ENCODE measurements at regions not wholly inside any gene's neighbourhood (a gene's known extent, or its start where the extent isn't known, plus 50 kb on each side); places are given as distances from the start of the nearest gene placed in this dataset.

DNA sequence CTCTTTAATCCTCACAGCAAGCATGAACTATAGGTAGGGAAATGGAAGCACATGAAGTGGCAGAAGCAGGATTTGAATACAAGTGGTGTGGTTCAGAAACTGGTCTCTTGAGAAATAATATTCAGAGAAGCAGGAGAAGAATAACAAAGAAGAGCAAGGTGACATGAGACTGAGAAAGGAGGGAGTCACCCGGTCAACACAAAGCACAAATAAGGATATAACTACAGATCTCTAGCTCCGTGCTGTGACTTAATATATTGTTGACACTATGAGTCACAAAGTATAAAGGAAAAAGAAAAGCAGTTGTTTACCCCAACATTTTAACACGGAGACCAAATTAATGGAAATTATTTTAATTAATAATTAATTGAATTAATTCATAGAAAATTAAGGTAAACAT is 204.5 kb downstream of the CPE start:
- ChIA-PET POLR2A (no interaction called here), CTCF (no interaction called here)
- DNase-seq (ENCODE audit: low spot score) (no peak), ATAC-seq (no peak)
- no peaks in the 10 kb centered on the region; the same call in 1 of the 2 replicates for H3K9me3 Mint-ChIP-seq
- no peak for TF ChIP-seq ELF4 (CRISPR knock-in tag; IDR thresholded peaks at IDR 0.05; ENCODE audit: low read depth)
- TF ChIP-seq ESRRA (CRISPR knock-in tag; IDR thresholded peaks at IDR 0.05; ENCODE audit: borderline replicate concordance): no peak
- TF ChIP-seq, protein P1, sequence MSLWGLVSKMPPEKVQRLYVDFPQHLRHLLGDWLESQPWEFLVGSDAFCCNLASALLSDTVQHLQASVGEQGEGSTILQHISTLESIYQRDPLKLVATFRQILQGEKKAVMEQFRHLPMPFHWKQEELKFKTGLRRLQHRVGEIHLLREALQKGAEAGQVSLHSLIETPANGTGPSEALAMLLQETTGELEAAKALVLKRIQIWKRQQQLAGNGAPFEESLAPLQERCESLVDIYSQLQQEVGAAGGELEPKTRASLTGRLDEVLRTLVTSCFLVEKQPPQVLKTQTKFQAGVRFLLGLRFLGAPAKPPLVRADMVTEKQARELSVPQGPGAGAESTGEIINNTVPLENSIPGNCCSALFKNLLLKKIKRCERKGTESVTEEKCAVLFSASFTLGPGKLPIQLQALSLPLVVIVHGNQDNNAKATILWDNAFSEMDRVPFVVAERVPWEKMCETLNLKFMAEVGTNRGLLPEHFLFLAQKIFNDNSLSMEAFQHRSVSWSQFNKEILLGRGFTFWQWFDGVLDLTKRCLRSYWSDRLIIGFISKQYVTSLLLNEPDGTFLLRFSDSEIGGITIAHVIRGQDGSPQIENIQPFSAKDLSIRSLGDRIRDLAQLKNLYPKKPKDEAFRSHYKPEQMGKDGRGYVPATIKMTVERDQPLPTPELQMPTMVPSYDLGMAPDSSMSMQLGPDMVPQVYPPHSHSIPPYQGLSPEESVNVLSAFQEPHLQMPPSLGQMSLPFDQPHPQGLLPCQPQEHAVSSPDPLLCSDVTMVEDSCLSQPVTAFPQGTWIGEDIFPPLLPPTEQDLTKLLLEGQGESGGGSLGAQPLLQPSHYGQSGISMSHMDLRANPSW (CRISPR knock-in tag; conservative IDR thresholded peaks at IDR 0.05; ENCODE audit: low read depth): no peak
- TF ChIP-seq TEAD4 (CRISPR knock-in tag; IDR thresholded peaks at IDR 0.05): no peak
- no peak for TF ChIP-seq GRHL2 (CRISPR knock-in tag; IDR thresholded peaks at IDR 0.05; ENCODE audit: insufficient replicate concordance, severe bottlenecking)
- TF ChIP-seq, protein P2, sequence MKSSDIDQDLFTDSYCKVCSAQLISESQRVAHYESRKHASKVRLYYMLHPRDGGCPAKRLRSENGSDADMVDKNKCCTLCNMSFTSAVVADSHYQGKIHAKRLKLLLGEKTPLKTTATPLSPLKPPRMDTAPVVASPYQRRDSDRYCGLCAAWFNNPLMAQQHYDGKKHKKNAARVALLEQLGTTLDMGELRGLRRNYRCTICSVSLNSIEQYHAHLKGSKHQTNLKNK (CRISPR knock-in tag; IDR thresholded peaks at IDR 0.05): no peak
- TF ChIP-seq NR1H2 (CRISPR knock-in tag; IDR thresholded peaks at IDR 0.05): no peak
- no peak for TF ChIP-seq CREM (CRISPR knock-in tag; IDR thresholded peaks at IDR 0.05)
- no peak for TF ChIP-seq EMX1 (CRISPR knock-in tag; IDR thresholded peaks at IDR 0.05)
- H3K36me3 Mint-ChIP-seq: no peaks in the 10 kb centered on the region
- no peaks in the 10 kb centered on the region for H3K4me1 Mint-ChIP-seq
- H3K27ac Mint-ChIP-seq: no peak overlapping the region
- H3K27me3 Mint-ChIP-seq (ENCODE audit: low read depth): no peaks in the 10 kb centered on the region
- H3K4me3 Mint-ChIP-seq: no peak overlapping the region

DNA sequence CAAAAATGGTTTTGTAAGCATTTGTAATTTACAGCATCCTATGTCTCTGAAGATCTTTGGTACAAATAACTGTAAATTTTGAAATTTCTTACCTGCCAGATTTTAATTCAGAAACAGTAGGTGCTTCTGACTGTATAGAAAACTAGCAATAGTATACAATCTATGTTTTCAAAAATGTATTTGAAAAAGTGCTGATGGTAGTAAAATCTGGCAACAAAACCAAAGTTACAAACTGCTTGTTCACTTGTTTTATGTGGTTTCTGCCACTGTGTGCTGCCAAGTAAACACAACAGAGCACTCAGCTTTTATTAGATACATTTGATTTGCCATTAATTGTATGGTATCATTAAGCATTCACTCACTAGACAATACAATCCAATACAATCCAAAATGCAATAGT is 206.1 kb downstream of the CPE start:
- Mint-ChIP-seq H3K36me3 (no peaks in the 10 kb centered on the region), H3K9me3 (peaks cover under 1% of the 10 kb centered on the region), H3K4me3 (no peak overlapping the region), H3K27me3 (ENCODE audit: low read depth) (no peaks in the 10 kb centered on the region), H3K4me1 (peaks cover 7% of the 10 kb centered on the region; the same call in 1 of the 2 replicates), H3K27ac (no peak overlapping the region)
- ATAC-seq: no peak
- CTCF ChIA-PET: no interaction called here
- no peak for TF ChIP-seq TCF7 (CRISPR knock-in tag; IDR thresholded peaks at IDR 0.05; ENCODE audit: low read depth)
- TF ChIP-seq SOX15 (CRISPR knock-in tag; IDR thresholded peaks at IDR 0.05): no peak
- TF ChIP-seq CREB1 (CRISPR knock-in tag; IDR thresholded peaks at IDR 0.05): no peak
- TF ChIP-seq MYBL2 (CRISPR knock-in tag; IDR thresholded peaks at IDR 0.05): no peak
- TF ChIP-seq ZSCAN18 (CRISPR knock-in tag; IDR thresholded peaks at IDR 0.05): no peak
- TF ChIP-seq USF1 (CRISPR knock-in tag; IDR thresholded peaks at IDR 0.05): no peak
- TF ChIP-seq FOXP1 (CRISPR knock-in tag; IDR thresholded peaks at IDR 0.05; ENCODE audit: borderline replicate concordance): no peak
- no peak for TF ChIP-seq NFE2L1 (CRISPR knock-in tag; IDR thresholded peaks at IDR 0.05)
- TF ChIP-seq MAX (CRISPR knock-in tag; IDR thresholded peaks at IDR 0.05): no peak
- no peak for TF ChIP-seq FOXP4 (CRISPR knock-in tag; IDR thresholded peaks at IDR 0.05)
- TF ChIP-seq ESRRA (CRISPR knock-in tag; IDR thresholded peaks at IDR 0.05; ENCODE audit: borderline replicate concordance): no peak
- TF ChIP-seq ZNF671 (CRISPR knock-in tag; IDR thresholded peaks at IDR 0.05): no peak
- no peak for TF ChIP-seq SMAD4 (CRISPR knock-in tag; IDR thresholded peaks at IDR 0.05)
- TF ChIP-seq, protein P3, sequence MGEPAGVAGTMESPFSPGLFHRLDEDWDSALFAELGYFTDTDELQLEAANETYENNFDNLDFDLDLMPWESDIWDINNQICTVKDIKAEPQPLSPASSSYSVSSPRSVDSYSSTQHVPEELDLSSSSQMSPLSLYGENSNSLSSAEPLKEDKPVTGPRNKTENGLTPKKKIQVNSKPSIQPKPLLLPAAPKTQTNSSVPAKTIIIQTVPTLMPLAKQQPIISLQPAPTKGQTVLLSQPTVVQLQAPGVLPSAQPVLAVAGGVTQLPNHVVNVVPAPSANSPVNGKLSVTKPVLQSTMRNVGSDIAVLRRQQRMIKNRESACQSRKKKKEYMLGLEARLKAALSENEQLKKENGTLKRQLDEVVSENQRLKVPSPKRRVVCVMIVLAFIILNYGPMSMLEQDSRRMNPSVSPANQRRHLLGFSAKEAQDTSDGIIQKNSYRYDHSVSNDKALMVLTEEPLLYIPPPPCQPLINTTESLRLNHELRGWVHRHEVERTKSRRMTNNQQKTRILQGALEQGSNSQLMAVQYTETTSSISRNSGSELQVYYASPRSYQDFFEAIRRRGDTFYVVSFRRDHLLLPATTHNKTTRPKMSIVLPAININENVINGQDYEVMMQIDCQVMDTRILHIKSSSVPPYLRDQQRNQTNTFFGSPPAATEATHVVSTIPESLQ (CRISPR knock-in tag; IDR thresholded peaks at IDR 0.05): no peak
- DNase-seq (ENCODE audit: low spot score): no peak
- POLR2A ChIA-PET: no interaction called here

Measured in WTC11 (cell line).